ENCODE measurements at regions not wholly inside any gene's neighbourhood (a gene's known extent, or its start where the extent isn't known, plus 50 kb on each side); places are given as distances from the start of the nearest gene placed in this dataset.

- DNase-seq (ENCODE audit: low read depth in 3 of 3) = no peak
These were observed 581.2 kb downstream of the TBC1D22A start for GRCh38 chr22:47343611-47344010.

DNA sequence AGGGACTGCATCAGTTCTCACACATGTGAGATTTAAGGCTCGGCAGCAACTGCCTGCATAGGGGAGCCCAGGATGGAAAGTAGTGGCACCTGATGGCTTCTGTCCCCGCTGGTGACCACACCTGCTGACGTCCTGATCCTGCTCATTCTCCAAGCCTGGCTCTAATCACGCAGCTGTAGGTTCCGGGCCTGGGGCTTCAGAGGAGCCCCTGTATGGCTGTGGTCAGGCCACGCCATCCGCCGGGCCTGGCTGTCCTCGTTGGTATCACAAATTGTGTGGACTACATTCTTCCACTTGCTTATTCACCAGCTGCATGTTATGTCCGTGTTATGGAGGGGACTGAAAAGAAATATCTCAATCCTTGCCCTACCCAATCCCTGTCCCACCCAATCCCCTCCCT is 580.0 kb downstream of the TBC1D22A start:
- DNase-seq (ENCODE audit: low read depth in 3 of 3) = no peak

DNA sequence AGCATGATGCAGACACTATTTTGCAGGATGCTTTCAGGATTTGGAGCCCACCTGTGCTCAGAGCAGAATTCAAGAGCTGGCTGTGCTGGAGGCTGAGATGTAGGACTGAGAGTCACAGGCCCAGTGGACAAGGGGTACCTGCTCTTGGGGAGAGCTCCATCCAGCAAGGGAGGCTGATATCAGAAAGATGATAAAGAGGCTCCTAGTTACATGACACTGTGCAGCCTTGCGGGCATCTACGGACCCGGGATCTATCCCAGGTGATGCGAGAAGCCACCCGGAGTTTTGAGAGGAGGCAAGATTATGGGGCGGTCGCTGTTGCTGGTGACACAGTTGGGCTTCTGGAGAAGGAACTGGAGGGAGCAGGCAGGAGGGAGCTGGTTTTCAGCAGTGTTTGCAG is 579.0 kb downstream of the TBC1D22A start:
- DNase-seq (ENCODE audit: low read depth in 3 of 3) = no peak

DNA sequence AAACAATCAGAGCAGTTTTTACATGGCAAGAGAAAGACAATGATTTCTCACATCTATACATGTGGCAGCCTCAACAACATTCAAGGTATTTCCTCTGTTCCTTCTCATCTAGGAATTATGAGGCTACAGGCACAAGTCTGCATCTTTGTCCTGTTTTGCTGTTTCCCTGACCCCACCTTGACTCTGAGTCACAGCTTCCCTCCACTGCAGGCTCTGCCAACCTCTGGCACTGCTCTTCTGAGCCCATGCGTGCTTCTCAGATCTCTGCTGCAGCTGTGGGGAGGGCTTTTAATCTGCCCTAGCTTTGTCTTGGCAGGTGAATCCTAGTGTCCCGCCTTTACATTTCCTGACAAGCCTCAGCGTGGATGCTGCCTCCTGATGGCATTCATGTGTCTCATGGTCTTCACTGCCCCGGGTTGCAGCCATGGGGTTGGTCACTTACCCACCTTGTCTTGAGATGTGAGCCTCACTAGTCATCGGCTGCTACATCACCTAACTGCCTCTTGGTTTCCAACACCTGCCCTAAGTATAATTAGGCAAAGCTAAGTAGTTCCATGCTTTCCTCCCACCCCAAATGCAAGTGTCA is 578.5 kb downstream of the TBC1D22A start:
- DNase-seq (ENCODE audit: low read depth in 3 of 3) = no peak

GRCh38 chr22:47337161-47337621 is 574.7 kb downstream of the TBC1D22A start:
- DNase-seq (ENCODE audit: low read depth in 3 of 3) = no peak

- DNase-seq (ENCODE audit: low read depth in 3 of 3) = no peak
These were observed 573.5 kb downstream of the TBC1D22A start for GRCh38 chr22:47335958-47336357.

DNA sequence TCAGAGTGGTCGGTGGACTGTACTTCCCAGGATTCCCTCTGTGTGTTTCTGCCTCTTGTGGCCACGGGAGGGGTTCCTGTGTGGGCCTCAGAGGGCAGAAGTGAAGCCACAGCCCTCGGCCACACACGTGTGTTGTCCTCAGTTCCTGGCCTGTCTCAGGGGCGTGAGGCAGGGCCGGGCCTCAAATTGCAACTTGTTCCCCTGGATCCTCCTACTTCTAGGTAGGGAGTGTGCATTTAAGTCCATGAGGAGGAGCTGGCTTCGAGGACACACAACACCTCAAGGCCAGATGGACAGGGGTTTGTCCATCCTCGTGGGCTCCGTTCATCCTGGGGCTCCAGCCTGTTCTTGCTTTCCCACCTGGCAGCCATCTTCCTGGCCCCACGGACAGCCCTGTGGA is 573.0 kb downstream of the TBC1D22A start:
- no peak for DNase-seq (ENCODE audit: low read depth in 3 of 3)

DNA sequence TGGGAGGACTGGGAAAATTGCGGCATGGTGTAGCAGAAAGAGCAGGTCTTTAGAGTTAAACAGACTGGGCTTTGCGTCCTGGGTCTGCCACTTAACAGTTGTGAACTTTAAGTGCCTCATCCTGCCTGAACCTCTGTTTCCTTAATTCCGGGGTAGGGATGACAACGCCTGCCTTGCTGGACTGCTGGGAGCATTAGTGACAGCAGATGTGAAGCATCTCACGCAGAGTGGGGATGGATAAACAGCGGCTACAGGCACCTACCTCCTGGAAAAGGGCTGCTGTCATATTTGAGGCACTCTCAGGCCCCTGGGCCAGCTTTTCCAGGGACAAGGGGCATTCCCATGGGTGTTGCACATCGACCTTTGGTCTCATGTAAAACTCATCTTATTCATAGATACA is 572.2 kb downstream of the TBC1D22A start:
- DNase-seq (ENCODE audit: low read depth in 3 of 3) = no peak

DNA sequence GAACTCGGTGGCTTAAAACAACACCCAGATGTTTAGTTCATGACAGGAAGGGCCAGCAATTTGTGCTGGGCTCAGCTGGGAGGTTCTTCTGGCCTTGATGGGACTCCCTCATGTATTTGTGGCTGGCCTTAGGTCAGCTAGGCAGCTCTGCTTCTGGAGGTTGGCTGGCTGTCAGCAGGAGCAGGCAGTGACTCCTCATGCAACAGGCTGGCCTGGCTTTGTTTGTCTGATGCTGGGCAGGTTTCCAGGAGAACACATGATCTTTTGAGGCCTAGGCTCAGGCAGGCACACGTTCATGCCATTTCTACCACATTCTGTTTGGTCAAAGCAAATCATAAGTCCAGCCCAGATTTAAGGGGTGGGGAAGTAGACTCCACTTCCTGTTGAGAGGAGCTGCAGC is 571.2 kb downstream of the TBC1D22A start:
- no peak for DNase-seq (ENCODE audit: low read depth in 3 of 3)

DNA sequence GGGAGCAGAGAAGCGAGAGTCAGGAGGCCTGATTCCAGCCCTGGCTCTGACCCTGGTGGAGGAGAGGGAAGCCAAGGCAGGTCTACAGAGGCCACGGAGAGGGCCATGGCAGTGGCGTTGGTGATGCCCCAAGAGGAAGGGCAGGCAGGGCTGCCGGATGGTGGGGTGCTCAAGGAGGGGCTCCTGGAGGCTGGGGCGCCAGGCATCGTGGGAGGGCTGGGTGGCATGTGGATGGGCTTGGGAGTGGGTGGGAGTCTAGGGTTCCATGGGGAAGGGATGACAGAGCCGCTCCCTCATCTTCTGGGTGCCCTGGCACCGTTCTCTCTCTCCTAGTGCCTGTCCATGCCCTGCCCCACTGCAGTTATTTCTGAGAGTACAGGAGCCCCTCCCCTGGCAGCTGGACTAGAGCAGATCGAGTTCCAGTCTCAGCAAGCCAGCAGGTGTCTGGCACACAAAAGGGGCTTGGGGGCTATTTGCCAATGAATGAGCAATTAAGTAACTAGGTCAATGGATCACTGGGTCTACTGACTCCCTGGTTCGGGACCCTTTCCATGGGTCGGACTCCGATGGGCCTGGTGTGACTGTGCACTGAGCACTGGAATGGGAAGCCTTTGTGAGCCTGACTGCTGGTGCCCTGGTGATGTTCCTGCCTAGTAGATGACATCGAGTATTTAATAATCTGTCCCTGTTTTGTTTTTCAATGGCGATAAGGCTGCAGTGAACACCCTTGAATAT is 570.0 kb downstream of the TBC1D22A start:
- no peak for DNase-seq (ENCODE audit: low read depth in 3 of 3)

DNA sequence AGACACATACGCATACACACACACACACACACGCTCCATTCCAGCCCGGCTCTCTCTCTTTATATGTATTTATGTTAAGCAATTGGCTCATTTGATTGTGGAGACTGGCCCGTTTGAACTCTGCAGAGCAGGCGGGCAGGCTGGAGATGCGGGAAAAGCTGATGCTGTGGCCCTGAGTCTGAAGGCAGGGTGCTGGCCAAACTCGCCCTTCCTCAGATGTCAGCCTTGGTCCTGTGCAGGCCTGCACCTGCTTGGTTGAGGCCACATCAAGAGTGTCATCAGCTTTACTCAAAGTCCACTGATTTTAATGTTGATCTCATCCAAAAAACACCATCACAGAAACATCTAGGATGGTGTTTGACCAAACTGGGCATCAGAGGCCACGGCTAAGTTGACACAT is 569.3 kb downstream of the TBC1D22A start:
- no peak for DNase-seq (ENCODE audit: low read depth in 3 of 3)

DNA sequence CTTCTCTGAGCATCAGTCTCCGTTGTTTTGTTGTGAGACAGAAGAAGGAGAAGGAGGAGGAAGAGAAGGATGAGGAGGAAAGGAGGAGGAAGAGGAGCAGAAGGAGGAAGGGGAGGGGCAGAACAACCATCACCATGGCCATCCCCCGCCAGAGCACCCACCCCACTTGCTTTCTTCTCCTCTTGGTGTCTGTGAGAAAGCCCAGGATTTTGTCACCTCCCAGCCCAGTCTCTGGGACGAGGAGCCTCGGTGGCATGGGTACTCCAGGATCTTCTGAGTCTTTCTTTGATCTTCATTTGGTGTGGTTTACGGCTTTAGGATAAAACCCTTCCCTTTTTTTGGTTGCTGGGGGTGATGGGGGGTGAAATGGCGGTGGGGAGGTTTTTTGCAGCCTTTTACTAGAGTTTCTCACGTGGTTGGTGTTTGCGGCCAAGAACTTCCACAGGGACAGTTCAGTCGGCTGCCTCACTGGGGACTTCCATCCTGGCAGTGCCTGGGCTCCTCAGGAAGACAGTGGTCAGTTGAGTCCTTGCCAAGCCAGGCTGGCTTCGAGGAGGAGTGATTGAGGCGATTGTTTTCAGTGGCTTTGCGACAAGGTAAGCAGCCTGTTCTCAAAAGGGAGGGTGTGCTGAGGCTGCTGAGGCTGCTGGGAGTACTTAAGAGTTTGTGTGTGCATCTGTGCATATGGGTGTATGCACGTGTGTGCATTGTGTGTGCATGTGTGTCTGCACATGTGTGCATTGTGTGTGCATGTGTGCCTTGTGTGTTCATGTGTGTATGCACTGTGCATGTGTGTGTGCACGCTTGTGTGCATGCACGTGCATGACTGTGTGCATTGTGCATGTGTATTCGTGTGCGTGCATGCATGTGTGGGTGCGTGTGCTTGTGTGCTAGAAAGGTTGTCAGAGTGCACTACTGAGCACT is 567.5 kb downstream of the TBC1D22A start:
- DNase-seq (ENCODE audit: low read depth in 3 of 3) = no peak

DNA sequence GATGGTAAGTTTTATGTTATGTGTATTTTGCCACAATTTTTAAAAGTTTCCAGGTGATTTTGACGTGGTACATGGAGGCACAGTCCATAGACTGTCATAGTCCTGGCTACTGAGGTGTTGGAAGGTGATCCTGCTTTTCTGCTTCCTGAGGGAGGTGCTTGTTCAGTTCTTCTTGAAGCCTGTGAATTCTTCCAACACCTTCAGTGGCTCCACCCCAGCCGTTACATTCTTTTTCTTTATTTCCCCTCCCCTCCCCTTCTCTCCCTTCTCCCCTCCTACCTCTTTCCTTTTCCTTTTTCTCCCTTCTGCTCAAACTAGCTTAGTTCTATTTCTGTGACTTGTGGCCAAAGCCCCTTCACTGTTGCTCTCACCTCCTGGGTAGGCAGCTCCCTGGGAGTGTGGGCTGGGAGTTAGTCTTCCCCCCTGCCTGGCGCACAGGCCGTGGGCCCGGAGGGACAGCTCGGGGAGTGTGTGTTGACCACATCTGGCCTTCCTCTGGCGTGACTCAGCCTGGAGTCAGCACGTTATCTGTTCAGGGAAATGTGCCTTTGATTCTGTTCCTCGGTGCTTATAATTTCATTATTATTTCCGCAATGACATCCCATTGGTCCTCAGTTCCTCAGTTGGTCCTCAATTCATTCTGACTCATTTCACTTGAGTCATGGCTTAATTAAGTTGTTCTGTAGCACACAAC is 566.2 kb downstream of the TBC1D22A start:
- no peak for DNase-seq (ENCODE audit: low read depth in 3 of 3)

DNA sequence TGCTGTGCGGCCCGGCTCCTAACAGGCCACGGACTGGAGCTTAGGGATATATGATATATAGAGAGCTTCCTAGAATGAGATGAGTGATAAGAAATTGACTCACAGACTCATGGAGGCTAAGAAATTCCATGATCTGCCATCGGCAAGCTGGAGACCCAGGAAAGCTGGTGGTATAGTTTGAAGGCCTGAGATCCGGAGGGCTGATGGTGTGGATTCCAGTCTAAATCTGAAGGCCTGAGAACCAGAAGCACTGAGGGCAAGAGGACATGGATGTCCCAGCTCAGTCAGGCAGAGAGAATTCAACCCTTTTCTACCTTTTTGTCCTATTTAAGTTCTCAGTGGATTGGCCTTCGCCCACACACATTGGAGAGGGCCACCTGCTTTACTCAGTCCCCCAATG is 564.8 kb downstream of the TBC1D22A start:
- DNase-seq (ENCODE audit: low read depth in 3 of 3) = no peak

DNA sequence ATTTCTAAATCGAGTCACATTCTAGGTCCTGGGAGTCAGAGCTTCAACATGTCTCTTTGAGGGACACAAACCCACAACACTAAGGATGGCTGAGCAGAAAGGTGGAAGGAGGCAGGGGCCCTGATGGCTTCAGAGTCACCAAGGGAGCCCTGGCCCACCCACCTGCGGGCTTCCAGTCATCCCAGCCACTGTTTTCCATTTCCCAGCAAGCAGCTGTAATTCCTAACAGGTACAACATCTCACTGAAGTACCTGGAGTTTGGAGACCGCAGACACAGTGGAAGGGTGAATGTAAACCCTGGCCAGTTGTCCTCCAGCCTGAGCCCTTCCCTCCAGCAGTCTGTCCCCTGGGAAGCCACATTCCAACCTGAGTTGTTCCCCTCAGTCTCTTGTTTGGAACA is 562.8 kb downstream of the TBC1D22A start:
- no peak for DNase-seq (ENCODE audit: low read depth in 3 of 3)

DNA sequence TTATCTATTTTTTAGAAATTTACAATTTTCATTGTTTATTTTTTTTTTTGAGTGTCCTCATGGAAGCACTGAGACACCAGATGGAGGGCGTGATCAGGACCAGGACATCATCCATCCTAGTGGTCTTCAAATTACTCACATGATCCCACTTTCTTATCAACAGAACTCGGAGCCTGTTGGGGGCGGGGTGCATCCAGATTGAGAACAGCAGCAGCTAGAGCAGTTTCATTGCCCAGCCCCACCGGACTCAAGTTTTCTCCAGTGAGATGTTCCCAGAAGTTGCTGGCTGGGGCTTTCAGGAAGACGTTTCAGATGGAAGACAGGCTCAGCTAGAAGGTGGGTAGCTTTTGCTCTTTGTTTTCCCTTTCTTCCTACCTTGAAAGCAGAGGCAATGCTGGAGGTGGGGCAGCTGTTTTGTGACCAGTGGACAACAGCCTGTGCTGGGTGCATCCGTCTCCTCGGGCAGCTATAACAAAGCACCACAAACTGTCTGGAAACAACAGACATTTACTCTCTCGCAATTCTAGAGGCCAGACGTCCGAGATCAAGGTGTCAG is 562.1 kb downstream of the TBC1D22A start:
- no peak for DNase-seq (ENCODE audit: low read depth in 3 of 3)

DNA sequence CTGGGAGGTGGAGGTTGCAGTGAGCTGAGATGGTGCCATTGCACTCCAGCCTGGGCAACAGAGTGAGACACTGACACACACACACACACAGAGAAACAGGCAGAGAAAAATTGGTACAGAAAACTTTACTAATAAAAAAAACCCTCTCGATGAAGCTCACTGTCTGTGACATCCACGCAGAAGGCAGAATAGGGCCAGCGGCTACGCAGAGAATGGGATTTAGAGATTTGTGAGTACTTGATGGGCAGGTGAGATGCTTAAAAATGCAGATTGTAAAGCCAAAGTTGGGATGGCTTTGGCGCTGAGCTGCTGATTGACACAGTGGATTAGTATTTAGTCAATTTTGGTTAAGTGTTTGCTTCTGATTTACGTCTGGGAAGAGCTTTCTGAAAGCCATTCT is 561.1 kb downstream of the TBC1D22A start:
- no peak for DNase-seq (ENCODE audit: low read depth in 3 of 3)

DNA sequence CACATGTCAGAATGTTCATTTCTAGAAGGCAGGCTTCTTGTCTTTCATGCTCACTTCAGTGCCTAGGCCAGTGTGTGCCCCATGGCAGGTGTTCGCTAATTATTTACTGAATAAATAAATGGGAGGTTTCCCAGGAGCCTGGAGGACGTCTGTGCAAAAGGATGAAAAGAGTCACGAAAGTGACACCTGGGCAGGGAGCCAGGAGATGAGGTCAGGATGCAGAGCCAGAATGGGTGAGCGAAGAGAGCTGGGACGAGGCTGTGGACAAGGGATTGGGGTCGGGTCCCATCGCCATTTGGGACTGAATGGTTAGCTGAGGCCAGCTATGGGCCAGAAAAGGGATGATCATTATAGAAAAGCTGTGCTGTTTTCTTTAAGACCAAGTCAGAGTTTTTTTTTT is 560.4 kb downstream of the TBC1D22A start:
- no peak for DNase-seq (ENCODE audit: low read depth in 3 of 3)

DNA sequence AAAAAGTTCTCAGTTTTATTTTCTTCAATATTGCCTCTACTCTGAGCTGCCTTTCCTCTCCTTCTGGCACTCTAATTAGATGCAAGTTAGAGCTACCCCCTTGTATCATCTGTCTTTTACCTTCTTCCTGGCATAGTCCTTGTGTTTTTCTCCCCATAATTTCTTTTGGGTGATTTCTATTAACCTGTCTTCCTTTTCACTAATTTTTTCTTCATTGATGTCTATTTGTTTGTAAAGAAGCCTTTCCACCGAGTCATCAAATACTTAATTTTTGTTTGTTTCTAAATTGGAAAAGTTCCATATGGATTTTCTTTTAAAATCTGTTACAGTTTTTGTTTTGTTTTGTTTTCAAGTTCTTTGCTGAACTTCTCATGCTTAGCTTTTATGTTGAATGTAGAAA is 558.1 kb downstream of the TBC1D22A start:
- DNase-seq (ENCODE audit: low read depth in 3 of 3) = no peak

DNA sequence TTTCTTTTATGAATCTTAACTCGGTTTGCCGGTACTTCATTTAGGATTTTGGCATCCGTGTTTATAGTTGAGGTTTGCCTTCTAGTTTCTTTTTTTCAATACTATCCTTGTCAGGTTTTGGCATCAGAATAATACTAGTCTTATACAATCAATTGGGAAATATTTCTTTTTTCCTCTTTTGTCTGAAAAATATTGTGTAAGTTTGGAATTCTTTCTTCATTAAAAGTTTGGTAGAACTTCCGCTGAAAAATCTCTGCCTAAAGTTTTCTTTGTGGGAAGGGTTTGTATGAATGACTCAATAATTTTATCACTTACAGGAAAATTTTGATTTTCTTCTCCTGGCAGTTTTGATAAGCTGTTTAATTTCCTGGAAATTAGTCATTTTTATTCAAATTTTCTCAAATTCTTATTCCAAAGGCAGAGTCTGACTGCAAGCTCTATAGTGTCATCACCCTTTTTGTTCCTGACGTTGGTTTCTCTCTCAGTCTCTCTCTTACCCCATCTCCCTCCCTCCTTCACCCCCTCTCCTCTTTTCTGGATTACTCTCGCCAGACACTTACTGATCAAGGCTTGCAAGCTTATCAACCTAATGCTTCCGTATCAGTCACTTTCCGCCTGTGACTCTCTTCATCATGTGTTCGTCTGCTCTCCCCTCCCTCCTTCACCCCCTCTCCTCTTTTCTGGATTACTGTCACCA is 555.7 kb downstream of the TBC1D22A start:
- DNase-seq (ENCODE audit: low read depth in 3 of 3) = no peak

GRCh38 chr22:47315862-47316419 is 553.5 kb downstream of the TBC1D22A start:
- no peak for DNase-seq (ENCODE audit: low read depth in 3 of 3)
